ENCODE measurements at regions not wholly inside any gene's neighbourhood (a gene's known extent, or its start where the extent isn't known, plus 50 kb on each side); places are given as distances from the start of the nearest gene placed in this dataset.
"Not testable (repeated sequence)": the region's sequence is repeated elsewhere in the genome, so short reads cannot be mapped to it uniquely, and the experiment has no call there.

GRCh38 chrX:40362291-40362690, 218.5 kb upstream of the ATP6AP2 start:
- not testable (repeated sequence) for DNase-seq

GRCh38 chrX:40360557-40360956, 220.2 kb upstream of the ATP6AP2 start:
- no peak for DNase-seq

GRCh38 chrX:40359593-40359992, 221.2 kb upstream of the ATP6AP2 start:
- no peak for DNase-seq

GRCh38 chrX:40358994-40359393, 221.8 kb upstream of the ATP6AP2 start:
- DNase-seq: no peak

- DNase-seq: no peak
Observed at GRCh38 chrX:40349251-40349650, 231.5 kb upstream of the ATP6AP2 start.

GRCh38 chrX:40346379-40346778, 234.4 kb upstream of the ATP6AP2 start:
- DNase-seq: no peak

- DNase-seq: no peak
Observed at GRCh38 chrX:40343319-40343718, 237.5 kb upstream of the ATP6AP2 start.

- no peak for DNase-seq
Observed at GRCh38 chrX:40340116-40340515, 240.7 kb upstream of the ATP6AP2 start.

GRCh38 chrX:40333344-40333743, 235.6 kb upstream of the BCOR start:
- DNase-seq: no peak

- DNase-seq: no peak
Observed at GRCh38 chrX:40331762-40332161, 234.0 kb upstream of the BCOR start.

GRCh38 chrX:40331353-40331752, 233.6 kb upstream of the BCOR start:
- DNase-seq: no peak

- DNase-seq: no peak
Observed at GRCh38 chrX:40329616-40330015, 231.9 kb upstream of the BCOR start.

- DNase-seq: no peak
Observed at GRCh38 chrX:40327085-40327484, 229.3 kb upstream of the BCOR start.

GRCh38 chrX:40326186-40326965, 228.6 kb upstream of the BCOR start:
- DNase-seq: no peak

- no peak for DNase-seq
Observed at GRCh38 chrX:40325161-40325560, 227.4 kb upstream of the BCOR start.

GRCh38 chrX:40323977-40324376, 226.2 kb upstream of the BCOR start:
- no peak for DNase-seq

GRCh38 chrX:40320819-40321218, 223.1 kb upstream of the BCOR start:
- DNase-seq: no peak

- no peak for DNase-seq
Observed at GRCh38 chrX:40318801-40319200, 221.0 kb upstream of the BCOR start.

- no peak for DNase-seq
Observed at GRCh38 chrX:40318076-40318475, 220.3 kb upstream of the BCOR start.

GRCh38 chrX:40316502-40316901, 218.7 kb upstream of the BCOR start:
- DNase-seq: no peak

GRCh38 chrX:40314070-40314469, 216.3 kb upstream of the BCOR start:
- DNase-seq: no peak

- DNase-seq: no peak
Observed at GRCh38 chrX:40313269-40313668, 215.5 kb upstream of the BCOR start.

GRCh38 chrX:40310447-40310846, 212.7 kb upstream of the BCOR start:
- no peak for DNase-seq

- no peak for DNase-seq
Observed at GRCh38 chrX:40310016-40310415, 212.3 kb upstream of the BCOR start.

- no peak for DNase-seq
Observed at GRCh38 chrX:40307871-40308270, 210.1 kb upstream of the BCOR start.
